Astrocyte (in vitro differentiated cells and primary cell): ENCODE measurements at regions not wholly inside any gene's neighbourhood (a gene's known extent, or its start where the extent isn't known, plus 50 kb on each side); places are given as distances from the start of the nearest gene placed in this dataset.

ENCODE experiments used
- EZH2 ChIP-seq: IDR thresholded peaks from 2 replicates; pipeline ENCODE4 v1.6.1; 2012; ENCODE audit warnings: mild to moderate bottlenecking, low read length, inconsistent platforms; ENCODE audit not compliant: insufficient read depth
- TF ChIP-seq, protein P1 (sequence below): IDR thresholded peaks from 2 replicates; pipeline ENCODE4 v1.5.1; 2011; ENCODE audit warnings: low read depth, mild to moderate bottlenecking, inconsistent platforms, low read length, moderate library complexity; ENCODE audit not compliant: insufficient read depth

DNA sequence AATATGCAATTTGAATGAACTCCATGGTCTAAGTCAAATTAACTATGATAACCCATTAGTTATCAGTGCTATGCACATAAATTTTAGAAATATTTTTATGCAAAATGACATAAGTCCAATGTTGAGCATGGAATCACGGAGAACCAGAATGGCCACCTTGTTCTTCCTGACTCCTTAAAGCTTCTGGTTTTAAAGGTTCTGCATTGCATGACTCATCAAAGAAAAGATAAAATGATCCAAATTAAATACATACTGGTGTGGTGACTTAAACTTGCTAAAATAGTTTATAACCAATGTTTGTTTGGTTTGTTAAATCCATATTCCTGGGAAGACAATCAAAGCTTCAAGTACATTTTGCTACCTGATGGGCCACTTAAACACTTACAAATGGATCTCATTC lies 1146.9 kb upstream of the NRXN1 start:
- TF ChIP-seq, protein P1, sequence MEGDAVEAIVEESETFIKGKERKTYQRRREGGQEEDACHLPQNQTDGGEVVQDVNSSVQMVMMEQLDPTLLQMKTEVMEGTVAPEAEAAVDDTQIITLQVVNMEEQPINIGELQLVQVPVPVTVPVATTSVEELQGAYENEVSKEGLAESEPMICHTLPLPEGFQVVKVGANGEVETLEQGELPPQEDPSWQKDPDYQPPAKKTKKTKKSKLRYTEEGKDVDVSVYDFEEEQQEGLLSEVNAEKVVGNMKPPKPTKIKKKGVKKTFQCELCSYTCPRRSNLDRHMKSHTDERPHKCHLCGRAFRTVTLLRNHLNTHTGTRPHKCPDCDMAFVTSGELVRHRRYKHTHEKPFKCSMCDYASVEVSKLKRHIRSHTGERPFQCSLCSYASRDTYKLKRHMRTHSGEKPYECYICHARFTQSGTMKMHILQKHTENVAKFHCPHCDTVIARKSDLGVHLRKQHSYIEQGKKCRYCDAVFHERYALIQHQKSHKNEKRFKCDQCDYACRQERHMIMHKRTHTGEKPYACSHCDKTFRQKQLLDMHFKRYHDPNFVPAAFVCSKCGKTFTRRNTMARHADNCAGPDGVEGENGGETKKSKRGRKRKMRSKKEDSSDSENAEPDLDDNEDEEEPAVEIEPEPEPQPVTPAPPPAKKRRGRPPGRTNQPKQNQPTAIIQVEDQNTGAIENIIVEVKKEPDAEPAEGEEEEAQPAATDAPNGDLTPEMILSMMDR: no peak
- no peak for TF ChIP-seq EZH2
